GM23338 (cell line): ENCODE measurements at regions not wholly inside any gene's neighbourhood (a gene's known extent, or its start where the extent isn't known, plus 50 kb on each side); places are given as distances from the start of the nearest gene placed in this dataset.

Experiments
- ATAC-seq: fragments of 200-7000 bp; cut with Tn5 transposase; 3 replicates; pipeline ENCODE4 v1.9.1; 2020
- DNase-seq: peaks from one replicate; pipeline ENCODE4 v3.0.0-alpha.2; 2015; ENCODE audit warnings: low spot score
- H2AFZ ChIP-seq: fragments of 200-600 bp; sonication (generic); 2 replicates; pipeline ENCODE4 v1.8.0; 2016; ENCODE audit warnings: antibody characterized with exemption, mild to moderate bottlenecking, moderate library complexity
- H3F3A ChIP-seq: fragments of 200-600 bp; sonication (generic); replicated peaks from 2 replicates; pipeline ENCODE4 v1.8.0; 2017; ENCODE audit warnings: antibody characterized with exemption, mixed run types, low read depth
- H3K27ac ChIP-seq: fragments of 200-600 bp; sonication (generic); 2 replicates; pipeline ENCODE4 v1.6.1; 2016; ENCODE audit warnings: low read depth
- H3K27me3 ChIP-seq: fragments of 200-600 bp; sonication (generic); 2 replicates; pipeline ENCODE4 v1.8.0; 2016; ENCODE audit warnings: mild to moderate bottlenecking, mixed run types, moderate library complexity; ENCODE audit not compliant: insufficient read depth
- H3K36me3 ChIP-seq: fragments of 200-600 bp; sonication (generic); 2 replicates; pipeline ENCODE4 v1.8.0; 2016; ENCODE audit warnings: mild to moderate bottlenecking; ENCODE audit not compliant: insufficient read depth
- H3K4me1 ChIP-seq: fragments of 200-600 bp; sonication (generic); 2 replicates; pipeline ENCODE4 v1.8.0; 2016; ENCODE audit warnings: mild to moderate bottlenecking, moderate library complexity; ENCODE audit not compliant: insufficient read depth
- H3K4me2 ChIP-seq: fragments of 200-600 bp; sonication (generic); 2 replicates; pipeline ENCODE4 v1.7.1; 2017; ENCODE audit warnings: mixed run types
- H3K4me3 ChIP-seq: fragments of 200-600 bp; sonication (generic); 2 replicates; pipeline ENCODE4 v1.6.1; 2016; ENCODE audit warnings: mixed run types
- H3K79me2 ChIP-seq: fragments of 200-600 bp; sonication (generic); replicated peaks from 2 replicates; pipeline ENCODE4 v1.8.0; 2017; ENCODE audit warnings: mild to moderate bottlenecking; ENCODE audit not compliant: insufficient read depth
- H3K9me2 ChIP-seq: fragments of 200-600 bp; sonication (generic); 2 replicates; pipeline ENCODE4 v1.8.0; 2017; ENCODE audit not compliant: insufficient read depth
- H4K20me1 ChIP-seq: fragments of 200-600 bp; sonication (generic); replicated peaks from 2 replicates; pipeline ENCODE4 v1.8.0; 2017; ENCODE audit warnings: mild to moderate bottlenecking; ENCODE audit not compliant: insufficient read depth
- H3K27ac Mint-ChIP-seq: 2 replicates; pipeline ENCODE4 v1.8.0; 2020; ENCODE audit warnings: inconsistent platforms, mild to moderate bottlenecking, moderate library complexity, mixed read lengths
- H3K27me3 Mint-ChIP-seq: 3 replicates; pipeline ENCODE4 v1.8.0; 2022; ENCODE audit warnings: low read depth, mild to moderate bottlenecking, moderate library complexity, mixed read lengths, inconsistent platforms; ENCODE audit not compliant: insufficient read depth, poor library complexity
- H3K36me3 Mint-ChIP-seq: 3 replicates; pipeline ENCODE4 v1.8.0; 2021; ENCODE audit warnings: low read depth, mild to moderate bottlenecking, inconsistent platforms, moderate library complexity, mixed read lengths
- H3K4me1 Mint-ChIP-seq: 3 replicates; pipeline ENCODE4 v1.8.0; 2020; ENCODE audit warnings: mild to moderate bottlenecking, inconsistent platforms, mixed read lengths
- H3K4me3 Mint-ChIP-seq: 3 replicates; pipeline ENCODE4 v1.8.0; 2021; ENCODE audit warnings: moderate library complexity, mild to moderate bottlenecking, inconsistent platforms, mixed read lengths
- H3K9me3 Mint-ChIP-seq: 3 replicates; pipeline ENCODE4 v1.8.0; 2020; ENCODE audit warnings: moderate library complexity, mild to moderate bottlenecking, inconsistent platforms, mixed read lengths
- CREB1 ChIP-seq: fragments of 250-450 bp; sonication (Bioruptor Pico); IDR thresholded peaks from 2 replicates; pipeline ENCODE4 v1.5.0; 2020; ENCODE audit warnings: low read depth, mild to moderate bottlenecking, moderate library complexity
- EZH2 ChIP-seq: fragments of 200-600 bp; sonication (generic); IDR thresholded peaks from one replicate; pipeline ENCODE4 v1.8.0; 2017; ENCODE audit warnings: antibody characterized with exemption, mild to moderate bottlenecking, low read depth; ENCODE audit not compliant: unreplicated experiment
- EZH2phosphoT487 ChIP-seq: fragments of 200-600 bp; sonication (generic); IDR thresholded peaks from one replicate; pipeline ENCODE4 v1.8.1; 2018; ENCODE audit warnings: antibody characterized with exemption; ENCODE audit not compliant: unreplicated experiment
- JUNB ChIP-seq: IDR thresholded peaks from one replicate; pipeline ENCODE4 v1.6.1; 2016; ENCODE audit warnings: antibody characterized with exemption; ENCODE audit not compliant: unreplicated experiment
- NANOG ChIP-seq: IDR thresholded peaks from 2 replicates; pipeline ENCODE4 v1.6.1; 2016; ENCODE audit warnings: antibody characterized with exemption, borderline replicate concordance
- POLR2AphosphoS5 ChIP-seq: IDR thresholded peaks from 2 replicates; pipeline ENCODE4 v1.6.1; 2016; ENCODE audit warnings: antibody characterized with exemption, low read depth
- STAT1 ChIP-seq: IDR thresholded peaks from one replicate; pipeline ENCODE4 v1.6.1; 2016; ENCODE audit warnings: antibody characterized with exemption; ENCODE audit not compliant: unreplicated experiment
- ZNF114 ChIP-seq: fragments of 250-450 bp; sonication (Bioruptor Pico); IDR thresholded peaks from 2 replicates; pipeline ENCODE4 v1.5.0; 2020; ENCODE audit warnings: mild to moderate bottlenecking, moderate library complexity
- ZNF331 ChIP-seq: fragments of 250-450 bp; sonication (Bioruptor Pico); IDR thresholded peaks from 2 replicates; pipeline ENCODE4 v1.5.0; 2020; ENCODE audit warnings: low read depth, mild to moderate bottlenecking, moderate library complexity
- TF ChIP-seq, protein P1 (sequence below): IDR thresholded peaks from 2 replicates; pipeline ENCODE4 v1.6.1; 2016; ENCODE audit warnings: antibody characterized with exemption
- TF ChIP-seq, protein P2 (sequence below): IDR thresholded peaks from one replicate; pipeline ENCODE4 v1.6.1; 2018; ENCODE audit warnings: antibody characterized with exemption; ENCODE audit not compliant: unreplicated experiment
- TF ChIP-seq, protein P3 (sequence below): fragments of 250-450 bp; sonication (Bioruptor Pico); IDR thresholded peaks from 2 replicates; pipeline ENCODE4 v1.5.0; 2020; ENCODE audit warnings: mild to moderate bottlenecking, moderate library complexity

DNA sequence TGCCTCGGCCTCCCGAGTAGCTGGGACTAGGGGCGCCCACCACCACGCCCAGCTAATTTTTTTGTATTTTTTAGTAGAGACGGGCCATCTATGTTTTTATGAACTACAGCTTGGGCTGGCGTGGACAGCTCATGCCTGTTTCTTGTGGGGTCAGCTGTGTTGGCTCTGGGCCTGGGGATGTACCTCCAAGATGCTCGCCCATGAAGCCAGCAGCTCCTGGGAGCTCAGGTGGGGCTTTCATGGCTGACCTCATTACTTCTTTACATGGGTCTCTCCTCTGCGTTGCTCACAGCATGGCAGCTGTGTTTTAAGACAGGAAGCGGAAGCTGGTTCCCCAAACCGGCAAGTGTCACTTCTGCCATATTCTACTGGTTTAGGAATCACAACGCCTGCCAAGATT lies 203.1 kb downstream of the SOX11 start:
- H3K4me1 Mint-ChIP-seq: no peaks in the 10 kb centered on the region
- Histone ChIP-seq H3K79me2 (no peaks in the 10 kb centered on the region), H3K27ac (no peak overlapping the region), H3K9me2 (0 out of 2 replicates have a peak, but pooled peaks cover 3% of the 10 kb centered on the region), H3K27me3 (no peaks in the 10 kb centered on the region), H4K20me1 (no peaks in the 10 kb centered on the region), H3K4me2 (no peak overlapping the region), H3K4me3 (no peak overlapping the region), H2AFZ (no peak overlapping the region), H3K4me1 (no peaks in the 10 kb centered on the region), H3K36me3 (no peaks in the 10 kb centered on the region), H3F3A (no peaks in the 10 kb centered on the region)
- no peak for ATAC-seq
- no peaks in the 10 kb centered on the region for H3K36me3 Mint-ChIP-seq
- H3K27ac Mint-ChIP-seq: no peak overlapping the region
- TF ChIP-seq, protein P1, sequence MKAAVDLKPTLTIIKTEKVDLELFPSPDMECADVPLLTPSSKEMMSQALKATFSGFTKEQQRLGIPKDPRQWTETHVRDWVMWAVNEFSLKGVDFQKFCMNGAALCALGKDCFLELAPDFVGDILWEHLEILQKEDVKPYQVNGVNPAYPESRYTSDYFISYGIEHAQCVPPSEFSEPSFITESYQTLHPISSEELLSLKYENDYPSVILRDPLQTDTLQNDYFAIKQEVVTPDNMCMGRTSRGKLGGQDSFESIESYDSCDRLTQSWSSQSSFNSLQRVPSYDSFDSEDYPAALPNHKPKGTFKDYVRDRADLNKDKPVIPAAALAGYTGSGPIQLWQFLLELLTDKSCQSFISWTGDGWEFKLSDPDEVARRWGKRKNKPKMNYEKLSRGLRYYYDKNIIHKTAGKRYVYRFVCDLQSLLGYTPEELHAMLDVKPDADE: no peak
- no peak for TF ChIP-seq STAT1
- TF ChIP-seq ZNF114 (CRISPR knock-in tag): no peak
- no peak for TF ChIP-seq ZNF331
- TF ChIP-seq EZH2: no peak
- TF ChIP-seq NANOG: no peak
- no peak for TF ChIP-seq EZH2phosphoT487
- no peak for TF ChIP-seq POLR2AphosphoS5
- no peak for TF ChIP-seq CREB1 (CRISPR knock-in tag)
- TF ChIP-seq JUNB: no peak
- no peaks in the 10 kb centered on the region for H3K27me3 Mint-ChIP-seq
- H3K4me3 Mint-ChIP-seq: no peak overlapping the region
- H3K9me3 Mint-ChIP-seq: peaks cover 22% of the 10 kb centered on the region
- no peak for DNase-seq

DNA sequence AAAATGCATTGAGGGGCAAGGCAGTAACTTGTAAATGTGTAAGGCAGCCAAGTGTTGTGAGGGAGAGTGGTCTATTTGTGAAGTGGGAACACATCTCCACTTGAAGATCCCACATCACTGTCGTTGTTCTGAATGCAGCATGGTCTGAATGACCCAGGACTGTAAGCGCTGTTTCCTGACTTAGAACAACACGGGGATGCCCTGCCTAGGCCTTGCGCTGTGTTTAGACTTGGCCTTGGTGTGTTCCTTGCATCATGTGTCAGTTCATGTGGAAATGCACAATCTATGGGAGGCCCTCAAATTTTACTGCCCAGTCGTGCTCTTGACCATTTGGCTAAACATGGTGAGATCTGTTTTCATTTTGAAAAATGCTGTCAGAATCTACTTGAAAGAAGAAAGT lies 205.1 kb downstream of the SOX11 start:
- H3K27ac ChIP-seq: no peak overlapping the region
- Mint-ChIP-seq H3K4me3 (no peak overlapping the region), H3K4me1 (no peaks in the 10 kb centered on the region), H3K36me3 (no peaks in the 10 kb centered on the region), H3K27ac (no peak overlapping the region), H3K9me3 (peaks cover 20% of the 10 kb centered on the region), H3K27me3 (no peaks in the 10 kb centered on the region)
- no peaks in the 10 kb centered on the region for H3K27me3 ChIP-seq
- H3F3A ChIP-seq: no peaks in the 10 kb centered on the region
- DNase-seq (no peak), ATAC-seq (no peak)
- 0 out of 2 replicates have a peak, but pooled peaks cover 3% of the 10 kb centered on the region for H3K9me2 ChIP-seq
- H3K36me3 ChIP-seq: no peaks in the 10 kb centered on the region
- H2AFZ ChIP-seq: no peak overlapping the region
- H4K20me1 ChIP-seq: no peaks in the 10 kb centered on the region
- no peaks in the 10 kb centered on the region for H3K79me2 ChIP-seq
- H3K4me3 ChIP-seq: no peak overlapping the region
- H3K4me1 ChIP-seq: no peaks in the 10 kb centered on the region
- H3K4me2 ChIP-seq: no peak overlapping the region
- TF ChIP-seq, protein P2, sequence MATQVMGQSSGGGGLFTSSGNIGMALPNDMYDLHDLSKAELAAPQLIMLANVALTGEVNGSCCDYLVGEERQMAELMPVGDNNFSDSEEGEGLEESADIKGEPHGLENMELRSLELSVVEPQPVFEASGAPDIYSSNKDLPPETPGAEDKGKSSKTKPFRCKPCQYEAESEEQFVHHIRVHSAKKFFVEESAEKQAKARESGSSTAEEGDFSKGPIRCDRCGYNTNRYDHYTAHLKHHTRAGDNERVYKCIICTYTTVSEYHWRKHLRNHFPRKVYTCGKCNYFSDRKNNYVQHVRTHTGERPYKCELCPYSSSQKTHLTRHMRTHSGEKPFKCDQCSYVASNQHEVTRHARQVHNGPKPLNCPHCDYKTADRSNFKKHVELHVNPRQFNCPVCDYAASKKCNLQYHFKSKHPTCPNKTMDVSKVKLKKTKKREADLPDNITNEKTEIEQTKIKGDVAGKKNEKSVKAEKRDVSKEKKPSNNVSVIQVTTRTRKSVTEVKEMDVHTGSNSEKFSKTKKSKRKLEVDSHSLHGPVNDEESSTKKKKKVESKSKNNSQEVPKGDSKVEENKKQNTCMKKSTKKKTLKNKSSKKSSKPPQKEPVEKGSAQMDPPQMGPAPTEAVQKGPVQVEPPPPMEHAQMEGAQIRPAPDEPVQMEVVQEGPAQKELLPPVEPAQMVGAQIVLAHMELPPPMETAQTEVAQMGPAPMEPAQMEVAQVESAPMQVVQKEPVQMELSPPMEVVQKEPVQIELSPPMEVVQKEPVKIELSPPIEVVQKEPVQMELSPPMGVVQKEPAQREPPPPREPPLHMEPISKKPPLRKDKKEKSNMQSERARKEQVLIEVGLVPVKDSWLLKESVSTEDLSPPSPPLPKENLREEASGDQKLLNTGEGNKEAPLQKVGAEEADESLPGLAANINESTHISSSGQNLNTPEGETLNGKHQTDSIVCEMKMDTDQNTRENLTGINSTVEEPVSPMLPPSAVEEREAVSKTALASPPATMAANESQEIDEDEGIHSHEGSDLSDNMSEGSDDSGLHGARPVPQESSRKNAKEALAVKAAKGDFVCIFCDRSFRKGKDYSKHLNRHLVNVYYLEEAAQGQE: no peak
- TF ChIP-seq ZNF114 (CRISPR knock-in tag) (no peak), STAT1 (no peak), ZNF331 (no peak), JUNB (no peak)
- TF ChIP-seq, protein P3, sequence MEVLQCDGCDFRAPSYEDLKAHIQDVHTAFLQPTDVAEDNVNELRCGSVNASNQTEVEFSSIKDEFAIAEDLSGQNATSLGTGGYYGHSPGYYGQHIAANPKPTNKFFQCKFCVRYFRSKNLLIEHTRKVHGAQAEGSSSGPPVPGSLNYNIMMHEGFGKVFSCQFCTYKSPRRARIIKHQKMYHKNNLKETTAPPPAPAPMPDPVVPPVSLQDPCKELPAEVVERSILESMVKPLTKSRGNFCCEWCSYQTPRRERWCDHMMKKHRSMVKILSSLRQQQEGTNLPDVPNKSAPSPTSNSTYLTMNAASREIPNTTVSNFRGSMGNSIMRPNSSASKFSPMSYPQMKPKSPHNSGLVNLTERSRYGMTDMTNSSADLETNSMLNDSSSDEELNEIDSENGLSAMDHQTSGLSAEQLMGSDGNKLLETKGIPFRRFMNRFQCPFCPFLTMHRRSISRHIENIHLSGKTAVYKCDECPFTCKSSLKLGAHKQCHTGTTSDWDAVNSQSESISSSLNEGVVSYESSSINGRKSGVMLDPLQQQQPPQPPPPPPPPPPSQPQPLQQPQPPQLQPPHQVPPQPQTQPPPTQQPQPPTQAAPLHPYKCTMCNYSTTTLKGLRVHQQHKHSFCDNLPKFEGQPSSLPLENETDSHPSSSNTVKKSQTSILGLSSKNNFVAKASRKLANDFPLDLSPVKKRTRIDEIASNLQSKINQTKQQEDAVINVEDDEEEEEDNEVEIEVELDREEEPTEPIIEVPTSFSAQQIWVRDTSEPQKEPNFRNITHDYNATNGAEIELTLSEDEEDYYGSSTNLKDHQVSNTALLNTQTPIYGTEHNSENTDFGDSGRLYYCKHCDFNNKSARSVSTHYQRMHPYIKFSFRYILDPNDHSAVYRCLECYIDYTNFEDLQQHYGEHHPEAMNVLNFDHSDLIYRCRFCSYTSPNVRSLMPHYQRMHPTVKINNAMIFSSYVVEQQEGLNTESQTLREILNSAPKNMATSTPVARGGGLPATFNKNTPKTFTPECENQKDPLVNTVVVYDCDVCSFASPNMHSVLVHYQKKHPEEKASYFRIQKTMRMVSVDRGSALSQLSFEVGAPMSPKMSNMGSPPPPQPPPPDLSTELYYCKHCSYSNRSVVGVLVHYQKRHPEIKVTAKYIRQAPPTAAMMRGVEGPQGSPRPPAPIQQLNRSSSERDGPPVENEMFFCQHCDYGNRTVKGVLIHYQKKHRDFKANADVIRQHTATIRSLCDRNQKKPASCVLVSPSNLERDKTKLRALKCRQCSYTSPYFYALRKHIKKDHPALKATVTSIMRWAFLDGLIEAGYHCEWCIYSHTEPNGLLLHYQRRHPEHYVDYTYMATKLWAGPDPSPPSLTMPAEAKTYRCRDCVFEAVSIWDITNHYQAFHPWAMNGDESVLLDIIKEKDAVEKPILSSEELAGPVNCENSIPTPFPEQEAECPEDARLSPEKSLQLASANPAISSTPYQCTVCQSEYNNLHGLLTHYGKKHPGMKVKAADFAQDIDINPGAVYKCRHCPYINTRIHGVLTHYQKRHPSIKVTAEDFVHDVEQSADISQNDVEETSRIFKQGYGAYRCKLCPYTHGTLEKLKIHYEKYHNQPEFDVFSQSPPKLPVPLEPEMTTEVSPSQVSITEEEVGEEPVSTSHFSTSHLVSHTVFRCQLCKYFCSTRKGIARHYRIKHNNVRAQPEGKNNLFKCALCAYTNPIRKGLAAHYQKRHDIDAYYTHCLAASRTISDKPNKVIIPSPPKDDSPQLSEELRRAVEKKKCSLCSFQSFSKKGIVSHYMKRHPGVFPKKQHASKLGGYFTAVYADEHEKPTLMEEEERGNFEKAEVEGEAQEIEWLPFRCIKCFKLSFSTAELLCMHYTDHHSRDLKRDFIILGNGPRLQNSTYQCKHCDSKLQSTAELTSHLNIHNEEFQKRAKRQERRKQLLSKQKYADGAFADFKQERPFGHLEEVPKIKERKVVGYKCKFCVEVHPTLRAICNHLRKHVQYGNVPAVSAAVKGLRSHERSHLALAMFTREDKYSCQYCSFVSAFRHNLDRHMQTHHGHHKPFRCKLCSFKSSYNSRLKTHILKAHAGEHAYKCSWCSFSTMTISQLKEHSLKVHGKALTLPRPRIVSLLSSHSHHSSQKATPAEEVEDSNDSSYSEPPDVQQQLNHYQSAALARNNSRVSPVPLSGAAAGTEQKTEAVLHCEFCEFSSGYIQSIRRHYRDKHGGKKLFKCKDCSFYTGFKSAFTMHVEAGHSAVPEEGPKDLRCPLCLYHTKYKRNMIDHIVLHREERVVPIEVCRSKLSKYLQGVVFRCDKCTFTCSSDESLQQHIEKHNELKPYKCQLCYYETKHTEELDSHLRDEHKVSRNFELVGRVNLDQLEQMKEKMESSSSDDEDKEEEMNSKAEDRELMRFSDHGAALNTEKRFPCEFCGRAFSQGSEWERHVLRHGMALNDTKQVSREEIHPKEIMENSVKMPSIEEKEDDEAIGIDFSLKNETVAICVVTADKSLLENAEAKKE (CRISPR knock-in tag): no peak
